Astrocyte of the cerebellum (primary cell): ENCODE measurements at regions not wholly inside any gene's neighbourhood (a gene's known extent, or its start where the extent isn't known, plus 50 kb on each side); places are given as distances from the start of the nearest gene placed in this dataset.

ENCODE experiments used
- DNase-seq: peaks from one replicate; pipeline ENCODE4 v3.0.0-alpha.2; 2011; ENCODE audit warnings: low read depth
- H3K4me3 ChIP-seq: 2 replicates; pipeline ENCODE4 v1.5.1; 2011; ENCODE audit warnings: mild to moderate bottlenecking, low read depth, low read length, moderate library complexity
- CTCF ChIP-seq: IDR thresholded peaks from 2 replicates; pipeline ENCODE4 v1.5.1; 2012; ENCODE audit warnings: low read length, low read depth, moderate library complexity, mild to moderate bottlenecking; ENCODE audit errors: missing control alignments
- in situ Hi-C: cut with HindIII; loops from 2 replicates; pipeline ENCODE4 v1.10.0; 2017; ENCODE audit warnings: low sequenced_read_pairs

GRCh38 chr11:15617126-15617525 lies 502.4 kb downstream of the INSC start:
- no peak for DNase-seq
- in situ Hi-C loops = no loop called here
- TF ChIP-seq CTCF = no peak

GRCh38 chr11:15618583-15619032 lies 503.9 kb downstream of the INSC start:
- no peak for DNase-seq
- in situ Hi-C loops = no loop called here
- no peak for TF ChIP-seq CTCF
- H3K4me3 ChIP-seq = no peak overlapping the region

More at GRCh38 chr11:15617126-15617525, 502.4 kb downstream of the INSC start:
- H3K4me3 ChIP-seq = no peak overlapping the region

GRCh38 chr11:15621565-15621964 lies 506.8 kb downstream of the INSC start:
- H3K4me3 ChIP-seq = no peak overlapping the region
- no peak for DNase-seq
- no peak for TF ChIP-seq CTCF
- in situ Hi-C loops = no loop called here

GRCh38 chr11:15622231-15622890 lies 507.6 kb downstream of the INSC start:
- in situ Hi-C loops = no loop called here
- H3K4me3 ChIP-seq = no peak overlapping the region
- no peak for TF ChIP-seq CTCF

DNA sequence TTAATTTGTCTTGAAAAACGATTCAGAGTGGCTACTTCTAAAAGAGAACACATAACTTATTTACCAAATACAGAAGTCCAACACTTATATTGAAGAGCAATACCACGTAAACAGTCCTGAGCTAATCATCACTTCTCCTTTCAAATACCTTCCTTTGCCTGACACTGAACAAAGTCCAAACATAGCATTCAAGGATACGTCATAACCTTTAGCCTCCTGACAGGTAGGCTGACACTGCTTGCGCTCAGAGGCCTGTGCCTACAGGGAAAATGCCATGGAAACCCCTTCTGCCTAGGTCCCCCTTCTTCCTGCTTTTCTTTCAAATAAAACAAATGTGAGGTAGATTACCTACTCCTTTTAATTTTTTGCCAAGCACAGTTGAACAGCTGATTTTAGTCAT lies 510.0 kb downstream of the INSC start:
- no peak for TF ChIP-seq CTCF
- no peak for DNase-seq
- in situ Hi-C loops = no loop called here
- no peak overlapping the region for H3K4me3 ChIP-seq

More at GRCh38 chr11:15622231-15622890, 507.6 kb downstream of the INSC start:
- DNase-seq = no peak

DNA sequence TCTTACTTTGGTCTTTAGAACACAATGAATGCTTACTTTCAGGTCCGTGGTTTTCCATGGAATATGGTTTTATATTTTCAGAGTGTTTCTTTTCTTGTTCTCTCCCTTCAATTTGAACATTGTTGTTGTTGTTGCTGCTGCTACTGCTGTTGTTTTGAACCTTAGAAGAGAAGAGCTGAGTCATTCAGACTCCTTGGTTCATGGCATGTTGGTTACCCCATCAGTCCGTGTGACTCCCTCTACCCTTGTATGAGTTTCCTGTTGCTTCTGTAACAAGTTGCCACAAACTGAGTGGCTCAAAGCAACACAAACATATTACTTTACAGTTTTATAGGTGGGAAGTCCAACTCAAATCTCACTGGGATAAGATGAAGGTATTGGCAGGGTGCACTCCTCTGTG lies 511.0 kb downstream of the INSC start:
- in situ Hi-C loops = no loop called here
- no peak overlapping the region for H3K4me3 ChIP-seq
- no peak for DNase-seq
- TF ChIP-seq CTCF = no peak
